HG03575 (cell line): ENCODE measurements at regions not wholly inside any gene's neighbourhood (a gene's known extent, or its start where the extent isn't known, plus 50 kb on each side); places are given as distances from the start of the nearest gene placed in this dataset.
"Not testable (repeated sequence)": the region's sequence is repeated elsewhere in the genome, so short reads cannot be mapped to it uniquely, and the experiment has no call there.

Experiments used
- ATAC-seq: cut with Tn5 transposase; IDR thresholded peaks from one replicate; pipeline ENCODE4 v1.9.1; 2021; ENCODE audit not compliant: unreplicated experiment, insufficient number of reproducible peaks, low FRiP score; ENCODE audit errors: extremely low read depth

DNA sequence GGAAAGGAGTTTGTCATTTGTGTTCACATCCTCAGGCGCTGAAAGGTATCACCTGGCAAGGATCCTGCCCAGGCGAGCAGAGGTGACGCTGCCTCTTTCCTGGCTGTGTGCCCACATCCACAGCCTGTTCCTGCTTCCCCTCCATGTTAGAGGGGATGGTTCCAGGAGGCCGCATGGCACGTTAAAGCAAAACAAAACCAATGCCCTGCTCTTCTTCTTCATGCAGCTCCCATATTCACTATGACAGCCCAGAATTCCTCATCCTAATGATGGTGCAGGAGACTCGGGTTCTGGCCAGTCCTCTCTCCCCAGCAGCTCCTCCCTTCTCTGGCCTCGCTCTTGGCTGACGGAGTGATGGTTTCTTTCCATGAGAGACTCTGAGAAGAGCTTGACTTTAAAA, 678.5 kb upstream of the ANKRD30A start:
- no peak for ATAC-seq

DNA sequence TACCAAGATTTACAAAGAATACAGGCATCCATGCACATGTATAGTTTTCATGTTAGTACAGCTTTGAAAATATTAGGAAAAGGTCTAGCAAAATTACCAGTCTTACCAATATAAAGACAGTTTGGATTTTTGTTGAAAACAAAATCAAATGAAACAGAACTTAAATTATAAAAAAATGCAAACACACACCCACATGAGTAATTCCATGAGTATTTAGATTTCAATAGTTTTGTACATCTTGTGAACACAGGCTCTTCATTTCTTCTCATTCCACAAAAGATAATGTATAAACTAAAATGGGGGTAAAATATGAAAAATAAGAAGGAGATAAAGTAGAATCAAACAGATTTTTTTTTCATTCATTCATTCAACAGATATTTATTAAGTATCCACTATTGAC, 682.2 kb upstream of the ANKRD30A start:
- ATAC-seq: no peak

DNA sequence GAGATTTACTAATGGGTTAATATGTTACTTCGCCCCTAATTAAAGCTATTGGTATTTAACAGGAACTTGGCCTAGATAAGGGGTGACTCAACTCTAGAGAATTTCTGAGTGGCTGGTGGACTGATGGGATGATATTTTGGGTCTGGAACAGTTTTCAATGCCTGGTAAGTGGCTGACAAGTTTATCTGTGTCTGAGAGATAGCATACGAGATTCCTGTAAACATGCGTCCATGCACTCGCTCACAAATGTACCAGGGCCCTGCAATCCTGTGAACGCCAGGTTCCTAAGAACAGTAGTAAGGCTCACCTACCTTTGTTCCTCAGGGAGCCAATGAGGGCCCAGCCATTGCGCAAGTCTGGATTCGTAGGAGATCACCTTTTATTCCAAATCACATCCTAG, 683.8 kb upstream of the ANKRD30A start:
- ATAC-seq: no peak

DNA sequence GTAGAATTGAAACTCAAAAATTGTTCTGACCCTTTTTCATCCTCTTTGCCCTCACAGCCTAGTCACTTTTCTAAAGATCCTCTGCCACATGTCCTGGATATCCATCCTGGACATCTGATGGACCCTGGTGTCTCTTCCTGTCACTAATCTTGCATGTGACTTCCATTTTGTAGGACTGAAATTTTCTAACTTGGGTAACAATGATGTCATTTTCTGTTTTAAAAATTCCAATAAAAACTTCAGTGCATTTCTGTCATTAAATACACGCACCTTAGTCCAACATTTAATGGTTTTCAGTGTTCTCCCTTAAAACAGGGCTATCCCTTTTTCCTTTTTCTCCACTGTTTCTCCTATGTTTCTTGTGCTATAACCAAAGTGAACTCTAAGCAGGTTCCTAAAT, 684.9 kb upstream of the ANKRD30A start:
- ATAC-seq: no peak

DNA sequence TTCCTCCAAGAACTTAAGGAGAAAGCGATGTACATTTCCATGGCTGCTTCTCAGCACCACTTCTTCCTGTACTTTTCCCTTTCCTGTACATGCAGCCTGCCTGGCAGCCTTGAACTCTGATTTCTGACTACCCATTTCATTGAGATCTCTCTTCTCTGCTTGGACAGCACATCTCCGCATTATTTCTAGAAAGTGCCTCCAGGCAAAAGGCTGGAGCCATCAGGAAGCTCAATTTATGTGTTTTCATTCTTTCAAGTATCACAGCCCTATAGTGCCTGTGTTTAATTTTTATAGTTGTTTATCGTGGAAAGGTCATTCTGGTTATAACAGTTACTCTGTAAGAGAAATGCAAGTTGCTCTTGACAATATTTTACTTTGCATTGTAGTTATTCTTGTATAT, 688.0 kb upstream of the ANKRD30A start:
- no peak for ATAC-seq

DNA sequence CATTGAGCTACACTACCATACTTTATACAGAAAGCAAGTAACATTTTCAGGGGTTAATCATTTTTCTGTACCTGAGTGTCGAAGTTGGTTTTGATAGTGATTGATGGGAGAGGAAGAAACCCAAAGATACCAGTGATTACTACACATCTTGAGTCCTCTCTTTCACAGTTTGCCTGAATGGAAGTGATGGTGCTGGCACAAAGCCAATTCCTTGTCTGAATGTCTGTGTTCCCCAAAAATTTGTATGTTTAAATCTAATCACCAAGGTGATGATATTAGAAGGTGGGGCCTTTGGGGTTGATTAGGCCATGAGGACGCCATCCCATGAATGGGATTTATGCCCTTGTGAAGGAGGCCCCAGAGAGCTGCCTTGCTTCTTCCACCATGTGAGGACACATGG, 696.9 kb upstream of the ANKRD30A start:
- ATAC-seq: no peak

DNA sequence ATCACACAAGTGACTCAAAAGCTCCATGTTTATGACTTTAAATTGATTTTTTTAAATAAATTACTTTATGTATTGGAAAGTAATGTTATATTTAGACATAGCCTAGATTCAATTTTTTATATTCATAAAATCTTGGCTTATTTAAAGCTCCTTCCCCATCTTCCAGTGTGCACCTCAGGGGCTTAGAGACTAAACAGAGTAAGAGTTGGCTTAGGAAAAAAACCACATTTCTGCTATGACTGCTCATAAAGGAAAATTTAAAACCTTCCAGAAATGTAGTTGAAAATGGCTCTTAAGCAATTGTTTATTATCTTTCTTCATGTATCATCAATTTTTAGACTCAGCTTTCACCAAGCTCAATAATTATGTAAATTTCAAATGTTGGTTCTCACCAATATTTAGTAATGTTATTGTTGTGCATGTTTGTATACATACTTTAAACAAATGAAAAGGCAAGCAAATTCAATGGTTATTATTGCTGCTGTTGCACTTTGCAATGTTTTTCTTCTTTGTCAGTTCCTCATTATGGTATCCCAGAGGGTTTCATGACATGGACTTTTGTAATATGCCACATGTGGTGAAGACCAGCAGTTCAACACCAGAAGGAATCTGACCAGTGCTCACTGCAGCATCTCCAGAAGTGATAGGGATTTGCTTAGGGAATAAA, 700.1 kb upstream of the ANKRD30A start:
- ATAC-seq: no peak

DNA sequence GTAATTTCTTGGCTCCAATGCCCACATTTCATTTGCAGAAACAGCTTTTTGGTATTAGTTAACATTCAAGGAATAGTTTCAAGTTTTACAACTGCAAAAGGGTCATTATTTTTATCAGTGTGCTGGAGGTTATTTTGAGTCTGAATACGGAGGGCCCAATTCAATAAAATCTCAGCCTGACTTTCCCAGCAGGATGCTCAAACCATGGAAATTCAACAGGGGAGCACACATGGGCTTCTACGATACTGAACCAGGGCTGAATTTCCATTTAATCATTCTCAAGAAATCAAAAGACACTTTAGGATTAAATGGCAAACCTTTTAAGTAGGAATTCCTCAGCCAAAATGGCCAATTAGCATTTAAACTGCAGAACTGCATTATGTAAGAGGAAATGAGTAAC, 700.9 kb upstream of the ANKRD30A start:
- ATAC-seq: no peak

DNA sequence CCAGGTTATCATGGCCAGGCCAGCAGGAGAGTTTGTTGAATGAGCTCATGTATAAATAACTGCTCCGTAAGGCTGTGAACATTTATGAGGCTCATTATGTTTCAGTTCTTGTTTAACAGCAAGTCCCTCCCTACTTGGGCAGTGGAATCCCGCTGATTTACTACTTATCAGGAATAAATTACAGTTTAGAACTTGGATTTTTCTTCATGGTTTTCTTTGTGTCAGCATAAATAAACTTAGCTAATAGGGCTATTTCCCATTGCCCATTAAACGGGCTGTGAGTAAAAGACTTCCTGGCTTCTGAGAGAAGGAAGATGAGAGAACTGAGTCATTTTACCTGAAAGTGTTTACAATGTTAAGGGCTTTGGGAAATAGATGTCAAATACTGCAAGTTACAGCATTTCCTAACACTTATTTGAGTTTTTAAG, 701.6 kb upstream of the ANKRD30A start:
- no peak for ATAC-seq

DNA sequence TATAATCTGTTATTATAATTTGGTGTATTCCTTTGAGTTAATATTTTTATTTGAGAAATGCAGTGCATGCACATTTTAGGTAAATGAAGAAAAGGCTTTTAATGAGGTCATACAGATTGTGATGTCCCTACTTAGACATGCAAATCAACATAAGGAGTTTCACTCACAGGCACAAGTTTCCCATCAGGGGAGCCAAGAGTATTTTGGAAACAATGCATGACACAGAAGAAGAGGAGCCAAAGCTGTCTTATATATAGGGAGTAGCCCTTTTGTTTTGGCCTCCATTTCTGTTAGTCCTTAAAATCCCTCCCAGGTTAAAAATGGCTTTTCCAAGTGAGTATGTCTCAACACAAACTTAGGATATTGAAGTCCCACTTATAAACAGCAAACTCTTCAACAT, 703.4 kb upstream of the ANKRD30A start:
- no peak for ATAC-seq

DNA sequence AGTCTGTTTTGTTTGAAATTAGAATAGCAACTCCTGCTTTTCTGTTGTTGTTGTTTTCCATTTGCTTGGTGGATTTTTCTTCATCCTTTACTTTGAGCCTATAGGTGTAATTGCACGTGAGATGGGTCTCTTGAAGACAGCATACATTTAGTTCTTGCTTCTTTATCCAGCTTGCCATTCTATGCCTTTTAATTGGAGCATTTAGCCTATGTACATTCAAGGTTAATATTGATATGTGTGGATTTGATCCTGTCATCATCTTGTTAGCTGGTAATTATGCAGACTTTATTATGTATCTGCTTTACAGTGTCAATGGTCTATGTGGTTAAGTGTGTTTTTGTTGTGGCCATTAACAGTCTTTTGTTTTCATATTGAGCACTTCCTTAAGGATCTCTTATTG, 708.9 kb upstream of the ANKRD30A start:
- no peak for ATAC-seq

DNA sequence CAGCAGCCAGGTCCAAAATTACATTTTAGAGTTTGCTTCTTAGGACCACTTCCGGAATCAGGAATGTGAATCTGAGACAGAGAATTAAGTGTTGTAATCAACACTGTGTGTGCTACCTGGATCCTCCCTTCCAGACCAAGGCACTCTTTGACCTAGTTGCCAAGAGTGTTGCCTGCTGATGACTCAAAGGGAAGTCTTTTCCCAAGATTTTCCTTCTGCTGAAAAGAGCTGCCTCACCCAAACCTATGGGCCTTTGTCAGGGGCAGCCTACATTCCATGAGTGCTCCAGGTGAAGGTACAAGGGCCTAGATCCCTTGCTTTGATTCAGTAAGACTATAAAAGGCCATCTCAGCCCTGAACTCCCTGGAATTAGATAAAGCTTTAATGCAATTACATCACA, 712.5 kb upstream of the ANKRD30A start:
- ATAC-seq: no peak

DNA sequence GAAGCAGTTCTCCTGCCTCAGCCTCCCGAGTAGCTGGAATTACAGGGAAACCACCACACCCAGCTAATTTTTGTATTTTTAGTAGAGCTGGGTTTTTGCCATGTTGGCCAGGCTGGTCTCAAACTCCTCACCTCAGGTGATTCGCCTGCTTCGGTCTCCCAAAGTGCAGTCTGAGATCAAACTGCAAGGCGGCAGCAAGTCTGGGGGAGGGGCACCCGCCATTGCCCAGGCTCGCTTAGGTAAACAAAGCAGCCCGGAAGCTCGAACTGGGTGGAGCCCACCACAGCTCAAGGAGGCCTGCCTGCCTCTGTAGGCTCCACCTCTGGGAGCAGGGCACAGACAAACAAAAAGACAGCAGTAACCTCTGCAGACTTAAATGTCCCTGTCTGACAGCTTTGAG, 725.2 kb upstream of the ANKRD30A start:
- ATAC-seq: not testable (repeated sequence)

DNA sequence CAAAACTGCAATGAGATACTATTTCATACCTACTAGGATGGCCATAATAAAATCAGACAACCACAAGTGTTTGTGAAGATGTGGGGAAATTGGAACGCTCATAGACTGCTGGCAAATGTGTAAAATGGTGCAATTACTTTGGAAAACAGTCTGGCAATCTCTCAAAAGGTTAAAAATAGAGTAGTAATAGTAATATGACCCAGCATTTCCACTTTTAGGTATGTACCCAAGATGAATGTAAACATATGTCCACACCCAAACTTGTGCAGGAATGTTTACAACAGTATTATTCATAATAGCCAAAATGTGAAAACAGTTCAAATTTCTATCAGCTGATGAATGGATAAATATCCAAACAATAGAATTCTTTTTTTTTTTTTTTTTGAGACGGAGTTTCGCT, 731.6 kb upstream of the ANKRD30A start:
- no peak for ATAC-seq

DNA sequence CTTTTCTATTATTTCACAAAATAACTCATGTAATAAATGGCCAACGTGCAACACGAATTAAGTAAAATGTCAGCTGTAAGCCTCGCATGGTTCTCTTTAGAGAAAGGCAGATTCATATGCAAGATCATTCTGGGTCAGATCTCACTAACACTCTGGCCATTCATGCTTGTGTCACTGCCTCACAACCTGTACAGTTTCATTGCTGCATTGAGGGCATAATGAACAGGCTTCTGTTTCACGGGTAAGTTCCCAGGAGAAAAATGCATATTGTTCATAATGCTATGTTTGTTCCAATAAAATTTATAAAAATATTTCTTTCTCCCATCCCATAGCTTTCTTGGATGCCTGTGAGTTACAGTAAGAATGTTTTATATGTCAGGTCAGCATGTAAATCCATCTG, 734.0 kb upstream of the ANKRD30A start:
- no peak for ATAC-seq

DNA sequence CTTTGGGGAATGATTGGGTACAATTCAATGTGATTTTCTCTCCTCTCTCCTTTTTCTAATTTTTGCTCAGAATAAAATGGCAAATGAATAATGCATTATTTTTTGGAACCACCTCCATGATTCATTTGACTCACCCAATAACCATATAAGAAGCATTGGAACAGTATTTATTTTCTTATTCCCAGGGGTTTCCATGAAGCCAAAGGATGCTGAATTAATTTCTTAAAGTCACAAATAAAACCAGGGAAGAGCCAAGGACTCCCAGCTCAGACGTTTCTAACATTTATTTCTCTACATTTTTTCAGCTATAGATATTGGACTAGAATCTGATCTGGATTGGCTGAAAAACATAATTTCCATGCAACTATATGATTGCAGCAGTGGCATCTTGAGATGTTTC, 735.2 kb upstream of the ANKRD30A start:
- no peak for ATAC-seq

DNA sequence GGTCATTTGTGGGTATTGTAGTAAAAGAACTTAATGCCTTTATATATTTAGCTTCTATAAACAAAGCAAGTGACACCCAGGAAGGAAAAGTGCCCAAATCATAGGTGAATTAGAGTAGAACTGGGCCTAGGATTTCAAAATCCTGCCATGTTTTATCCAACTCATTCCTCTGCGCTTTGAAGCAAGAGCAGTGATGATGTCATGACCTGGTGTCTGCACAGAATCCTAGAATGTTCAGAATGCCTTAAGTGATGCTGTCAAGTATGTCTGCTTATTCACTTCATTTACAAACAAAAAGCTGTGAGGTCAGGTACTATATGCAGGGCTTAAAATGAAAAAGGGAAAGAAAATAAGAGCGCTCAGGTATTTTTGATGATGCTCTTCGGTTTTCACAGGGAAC, 737.2 kb upstream of the ANKRD30A start:
- ATAC-seq: no peak

DNA sequence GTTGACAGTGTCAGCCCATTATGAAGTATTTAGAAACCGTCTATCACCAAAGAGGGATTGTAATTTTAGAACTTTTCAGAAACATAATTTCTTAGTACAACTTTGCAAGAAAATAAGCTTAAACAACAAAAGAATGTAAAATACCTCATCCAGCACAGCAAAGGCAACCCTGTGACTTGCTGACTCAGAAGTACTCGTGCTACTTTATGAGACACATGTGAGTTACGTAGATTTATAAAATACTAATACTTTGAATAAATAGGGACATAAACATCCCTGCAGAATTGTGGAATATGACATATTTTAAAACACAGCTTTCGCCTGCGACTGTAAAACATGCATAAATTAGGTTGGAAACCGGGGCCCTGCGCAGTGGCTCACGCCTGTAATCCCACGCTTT, 739.7 kb upstream of the ANKRD30A start:
- no peak for ATAC-seq

DNA sequence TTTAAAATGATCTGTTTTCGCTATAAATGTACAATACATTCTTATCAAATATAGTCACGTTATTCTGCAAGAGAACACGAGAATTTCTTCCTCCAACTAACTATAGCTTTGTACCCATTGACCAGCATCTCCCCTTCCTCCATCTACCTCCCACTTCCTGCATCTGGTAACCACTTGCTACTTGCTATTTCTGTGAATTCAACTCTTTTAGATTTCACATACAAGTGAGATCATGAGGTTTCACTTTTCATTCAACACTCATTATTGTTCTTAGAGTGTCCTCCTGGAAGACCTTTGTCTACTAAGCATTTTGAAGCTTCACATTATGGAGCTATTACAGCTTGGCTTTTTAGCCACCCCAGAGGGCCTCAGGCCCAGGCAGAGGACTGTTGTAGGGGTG, 741.3 kb upstream of the FZD8 start:
- ATAC-seq: no peak

DNA sequence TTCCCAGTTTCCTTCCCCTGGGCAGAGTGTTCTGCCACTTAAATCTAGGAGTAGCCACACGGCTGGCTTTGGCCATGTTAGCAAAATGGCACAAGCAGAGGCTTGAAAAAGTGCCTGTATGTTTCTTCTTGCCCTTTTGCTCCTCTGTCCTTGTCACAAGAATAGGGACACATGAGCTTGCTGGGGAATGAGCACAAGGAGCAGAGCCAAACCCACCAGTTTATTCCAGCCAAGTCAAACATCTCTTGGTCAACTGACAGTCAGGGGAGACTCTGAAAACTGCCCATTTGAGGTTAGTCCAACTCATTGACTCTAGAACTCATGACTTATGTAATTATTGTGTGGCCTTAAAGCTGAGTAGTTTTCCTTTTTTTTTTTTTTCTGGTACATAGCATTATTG, 739.7 kb upstream of the FZD8 start:
- ATAC-seq: no peak

DNA sequence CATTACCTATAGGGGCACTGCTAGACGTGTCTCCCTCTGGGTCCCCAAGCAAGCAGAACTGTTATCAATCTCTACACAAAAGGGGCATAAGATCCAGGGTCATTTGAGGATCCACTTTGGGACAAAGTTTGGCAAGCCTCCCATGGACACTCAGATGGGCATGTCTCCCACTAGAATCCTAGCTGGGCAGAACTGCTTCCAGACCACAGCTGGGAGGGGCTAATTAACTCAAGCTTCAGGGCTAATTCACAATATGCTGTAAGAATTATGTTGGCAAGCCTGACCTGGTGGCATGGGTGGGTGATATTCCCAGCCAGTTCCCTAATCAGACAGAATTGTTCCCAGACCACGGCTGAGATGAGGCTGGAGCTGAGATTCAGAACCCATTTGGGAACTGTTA, 738.4 kb upstream of the FZD8 start:
- ATAC-seq: no peak

DNA sequence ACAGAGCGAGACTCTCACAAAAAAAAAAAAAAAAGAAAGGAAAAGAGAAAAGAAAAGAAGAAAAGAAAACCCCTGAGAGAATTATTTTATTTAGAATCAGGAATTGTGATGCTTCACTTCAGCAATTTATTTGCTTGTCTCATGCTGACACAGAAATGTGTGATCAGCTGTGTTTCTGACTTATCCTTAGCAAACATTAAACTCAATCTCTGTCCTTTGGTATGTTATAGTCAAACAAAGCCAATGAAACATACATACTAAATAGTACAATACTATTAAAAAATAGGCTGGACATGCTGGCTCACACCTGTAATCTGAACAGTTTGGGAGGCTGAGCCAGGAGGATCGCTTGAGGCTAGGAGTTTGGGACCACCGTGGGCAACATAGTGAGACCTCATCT, 733.0 kb upstream of the FZD8 start:
- no peak for ATAC-seq
